ENCODE measurements at regions not wholly inside any gene's neighbourhood (a gene's known extent, or its start where the extent isn't known, plus 50 kb on each side); places are given as distances from the start of the nearest gene placed in this dataset.

DNA sequence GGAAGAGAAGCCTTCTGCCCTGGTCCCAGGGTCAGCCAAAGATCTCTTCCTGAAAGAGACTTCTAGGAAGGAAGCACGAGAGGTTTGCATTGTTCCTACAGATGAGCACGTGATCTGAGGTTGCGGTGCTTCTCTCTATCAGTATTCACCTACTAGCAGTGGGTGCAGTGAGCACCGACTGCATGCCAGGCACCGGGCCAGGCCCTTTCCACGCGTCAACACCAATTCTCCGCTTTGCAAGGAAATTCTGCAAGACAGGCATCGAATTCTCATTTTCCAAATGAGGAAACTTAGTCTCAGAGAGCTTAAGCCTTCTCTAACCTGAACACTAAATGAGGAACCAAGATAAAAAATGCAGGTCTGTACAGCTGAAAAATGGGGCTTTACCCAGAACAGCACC lies 151.5 kb upstream of the MYCN start:
- no peak overlapping the region for H2AK5ac ChIP-seq (ENCODE audit: low read depth, low read length)
- H2BK5ac ChIP-seq (ENCODE audit: low read depth, low read length), result no peak overlapping the region
- H4K91ac ChIP-seq (replicated peaks; ENCODE audit: insufficient read length, low read length), result no peak overlapping the region
- no peaks in the 10 kb centered on the region for H3K9me3 ChIP-seq (ENCODE audit: insufficient read depth in 2 of 2, low read depth in 1 of 2, low read length in 1 of 2)
- H2AFZ ChIP-seq (ENCODE audit: low read length), result no peak overlapping the region
- no peak overlapping the region for H4K8ac ChIP-seq (ENCODE audit: extremely low read depth, insufficient read depth, low read length)
- TF ChIP-seq BACH1 (IDR thresholded peaks at IDR 0.05; ENCODE audit: low read length), result no peak
- no peak for TF ChIP-seq SRF (IDR thresholded peaks at IDR 0.05; ENCODE audit: low read depth, low read length)
- no peak for TF ChIP-seq TCF12 (IDR thresholded peaks at IDR 0.05; ENCODE audit: low read depth, low read length)
- no peak for TF ChIP-seq JUND (IDR thresholded peaks at IDR 0.05; ENCODE audit: low read length)
- no peak for TF ChIP-seq SP2 (IDR thresholded peaks at IDR 0.05; ENCODE audit: low read length)
- TF ChIP-seq, protein P1, sequence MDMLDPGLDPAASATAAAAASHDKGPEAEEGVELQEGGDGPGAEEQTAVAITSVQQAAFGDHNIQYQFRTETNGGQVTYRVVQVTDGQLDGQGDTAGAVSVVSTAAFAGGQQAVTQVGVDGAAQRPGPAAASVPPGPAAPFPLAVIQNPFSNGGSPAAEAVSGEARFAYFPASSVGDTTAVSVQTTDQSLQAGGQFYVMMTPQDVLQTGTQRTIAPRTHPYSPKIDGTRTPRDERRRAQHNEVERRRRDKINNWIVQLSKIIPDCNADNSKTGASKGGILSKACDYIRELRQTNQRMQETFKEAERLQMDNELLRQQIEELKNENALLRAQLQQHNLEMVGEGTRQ (IDR thresholded peaks at IDR 0.05; ENCODE audit: low read length), result no peak
- TF ChIP-seq HDAC6 (IDR thresholded peaks at IDR 0.05; ENCODE audit: low read depth, low read length), result no peak
- no peak for TF ChIP-seq EZH2 (IDR thresholded peaks at IDR 0.05; ENCODE audit: low read depth, low read length, severe bottlenecking)
- TF ChIP-seq TEAD4 (IDR thresholded peaks at IDR 0.05; ENCODE audit: low read depth, low read length), result no peak
- no peak for TF ChIP-seq TAF7 (optimal IDR thresholded peaks at IDR 0.05; ENCODE audit: borderline replicate concordance, low read depth, low read length)
- no peak for TF ChIP-seq EGR1 (IDR thresholded peaks at IDR 0.05; ENCODE audit: borderline replicate concordance, low read depth, low read length)
- TF ChIP-seq EP300 (IDR thresholded peaks at IDR 0.05; ENCODE audit: borderline replicate concordance in 1 of 2, low read depth in 2 of 2, low read length in 2 of 2), result no peak
- TF ChIP-seq RFX5 (IDR thresholded peaks at IDR 0.05; ENCODE audit: borderline replicate concordance, low read depth, low read length), result no peak
- no peak overlapping the region for H2BK12ac ChIP-seq (ENCODE audit: low read depth, low read length)
- H2BK20ac ChIP-seq (ENCODE audit: low read length), result no peak overlapping the region
- H3K4me2 ChIP-seq (ENCODE audit: insufficient read depth in 1 of 2, low read depth in 2 of 2, low read length in 2 of 2), result no peak overlapping the region
- no peak overlapping the region for H3K9ac ChIP-seq (replicated peaks in 1 of 4; ENCODE audit: extremely low read depth in 1 of 4, low read depth in 3 of 4, low read length in 3 of 4)
- H4K5ac ChIP-seq (ENCODE audit: insufficient read length, low read depth, low read length), result no peak overlapping the region
- CTCF ChIA-PET (ENCODE audit: partially characterized antibody), result no interaction called here
- H3K23ac ChIP-seq (ENCODE audit: insufficient read length), result no peak overlapping the region
- H3K23me2 ChIP-seq (ENCODE audit: low read depth, low read length), result peaks cover 4% of the 10 kb centered on the region; the same call in 1 of the 2 replicates
- POLR2A ChIA-PET (ENCODE audit: partially characterized antibody), result no interaction called here
- no peak overlapping the region for H2BK120ac ChIP-seq (replicated peaks; ENCODE audit: low read depth, low read length)
- no peak overlapping the region for H3K4me3 ChIP-seq (ENCODE audit: extremely low read depth in 1 of 4, insufficient read depth in 2 of 4, low read depth in 3 of 4, low read length in 4 of 4)
- 91% methylated on average over 9 of the region's 9 CpGs; no CpG with 5 or more reads in 1 of the 2 experiments for WGBS, 2 experiments (ENCODE audit: extremely low coverage in 1 of 2, insufficient coverage in 1 of 2, insufficient read length in 1 of 2, insufficient replicate concordance in 2 of 2, low coverage in 1 of 2, low lambda C conversion rate in 2 of 2, missing lambda C conversion rate in 1 of 2)
- FAIRE-seq (no peak), DNase-seq (ENCODE audit: low read depth in 1 of 2, low spot score in 2 of 2) (no peak)
- no peak overlapping the region for H3K4ac ChIP-seq (replicated peaks; ENCODE audit: insufficient read length, low read depth, low read length)
- no peak overlapping the region for H3K27ac ChIP-seq (ENCODE audit: low read depth, low read length)
- H4K20me1 ChIP-seq (replicated peaks in 1 of 2; ENCODE audit: control insufficient read depth in 1 of 2, insufficient read depth in 2 of 2, low read length in 2 of 2), result no peaks in the 10 kb centered on the region
- H2BK15ac ChIP-seq (ENCODE audit: low read length), result no peak overlapping the region
- H3K18ac ChIP-seq (ENCODE audit: extremely low read depth, low read length), result no peak overlapping the region
- no peak overlapping the region for H3K56ac ChIP-seq (replicated peaks; ENCODE audit: insufficient read length, low read depth, low read length)
- H3K4me1 ChIP-seq (replicated peaks in 1 of 4; ENCODE audit: control insufficient read depth in 3 of 4, insufficient read depth in 4 of 4, low read length in 3 of 4), result no peaks in the 10 kb centered on the region
- no peaks in the 10 kb centered on the region for H3K79me2 ChIP-seq (ENCODE audit: control insufficient read depth in 1 of 2, insufficient read depth in 2 of 2, low read length in 2 of 2)
- no peak overlapping the region for H3K14ac ChIP-seq (ENCODE audit: insufficient read length)
- no peaks in the 10 kb centered on the region for H3K79me1 ChIP-seq (ENCODE audit: low read depth, low read length)
- no peaks in the 10 kb centered on the region for H3K36me3 ChIP-seq (ENCODE audit: control insufficient read depth in 2 of 4, insufficient read depth in 4 of 4, low read length in 3 of 4)
- H3K27me3 ChIP-seq (replicated peaks in 1 of 4; ENCODE audit: control insufficient read depth in 3 of 4, extremely low read depth in 1 of 4, insufficient read depth in 3 of 4, low read length in 3 of 4), result no peaks in the 10 kb centered on the region; a peak in 1 of 7 replicates
